Testis (tissue), 2 donors: ENCODE measurements at regions not wholly inside any gene's neighbourhood (a gene's known extent, or its start where the extent isn't known, plus 50 kb on each side); places are given as distances from the start of the nearest gene placed in this dataset.

Experiments
- DNase-seq: peaks from one replicate; pipeline ENCODE4 v3.0.0-alpha.2; 2019
- H3K27ac ChIP-seq, 2 donors: fragments of 200-600 bp; sonication (generic); one replicate each; pipeline ENCODE4 v1.5.1; 2019
- H3K27me3 ChIP-seq: fragments of 200-600 bp; sonication (generic); one replicate; pipeline ENCODE4 v1.5.1; 2019
- H3K36me3 ChIP-seq: fragments of 200-600 bp; sonication (generic); one replicate; pipeline ENCODE4 v1.5.1; 2017; ENCODE audit warnings: low read depth; ENCODE audit errors: missing control alignments
- H3K4me1 ChIP-seq: fragments of 200-600 bp; sonication (generic); one replicate; pipeline ENCODE4 v1.5.1; 2019
- H3K4me3 ChIP-seq, 2 donors: fragments of 200-600 bp; sonication (generic); one replicate each; pipeline ENCODE4 v1.5.1; 2017 to 2019
- H3K9me3 ChIP-seq: fragments of 200-600 bp; sonication (generic); one replicate; pipeline ENCODE4 v1.5.1; 2017
- POLR2A ChIP-seq: fragments of 450-650 bp; IDR thresholded peaks from one replicate; pipeline ENCODE4 v1.6.1; 2017; ENCODE audit warnings: antibody characterized with exemption, mild to moderate bottlenecking, moderate library complexity
- WGBS, 2 donors: methylation state at CpG; one replicate each; pipeline ENCODE4 v1.1.5; 2018; 5-methylcytosine and 5-hydroxymethylcytosine counted together
- intact Hi-C: fragments of 100-400 bp; cut with DNase I; formaldehyde crosslinking; loops from one replicate; pipeline ENCODE4 v1.15.1; 2023; ENCODE audit warnings: low total_unique reads
- TF ChIP-seq, protein P1 (sequence below), 3 experiments: fragments of 450-650 bp in 2 of 3; fragments of 200-600 bp in 1 of 3; sonication (generic) in 1 of 3; IDR thresholded peaks; one replicate each; pipeline ENCODE4 v1.5.1; 2016 to 2019; ENCODE audit warnings: antibody characterized with exemption in 3 of 3, mild to moderate bottlenecking in 2 of 3, moderate library complexity in 1 of 3

DNA sequence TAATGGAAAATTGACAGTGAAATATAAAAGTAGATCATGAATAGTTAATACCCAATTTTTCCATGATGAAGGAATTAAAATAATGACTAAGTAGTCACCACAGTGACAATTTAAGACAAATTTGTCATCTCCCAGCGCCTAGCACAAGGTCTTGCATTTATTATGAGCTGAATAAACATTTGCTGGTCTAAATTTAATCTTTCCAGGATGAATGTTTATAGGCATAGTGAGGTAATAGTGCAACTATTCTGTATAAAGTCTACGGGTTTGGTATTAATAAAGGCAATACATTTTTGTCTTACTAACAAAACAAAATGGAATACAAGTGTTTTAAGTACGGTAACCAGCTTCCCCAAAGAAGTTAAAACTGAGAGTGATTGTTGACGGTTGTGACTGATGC, 209.3 kb downstream of the CD47 start:
- no peak for DNase-seq
- H3K9me3 ChIP-seq, result no peaks in the 10 kb centered on the region
- intact Hi-C loops, result no loop called here
- no peaks in the 10 kb centered on the region for H3K4me1 ChIP-seq
- TF ChIP-seq, protein P1, sequence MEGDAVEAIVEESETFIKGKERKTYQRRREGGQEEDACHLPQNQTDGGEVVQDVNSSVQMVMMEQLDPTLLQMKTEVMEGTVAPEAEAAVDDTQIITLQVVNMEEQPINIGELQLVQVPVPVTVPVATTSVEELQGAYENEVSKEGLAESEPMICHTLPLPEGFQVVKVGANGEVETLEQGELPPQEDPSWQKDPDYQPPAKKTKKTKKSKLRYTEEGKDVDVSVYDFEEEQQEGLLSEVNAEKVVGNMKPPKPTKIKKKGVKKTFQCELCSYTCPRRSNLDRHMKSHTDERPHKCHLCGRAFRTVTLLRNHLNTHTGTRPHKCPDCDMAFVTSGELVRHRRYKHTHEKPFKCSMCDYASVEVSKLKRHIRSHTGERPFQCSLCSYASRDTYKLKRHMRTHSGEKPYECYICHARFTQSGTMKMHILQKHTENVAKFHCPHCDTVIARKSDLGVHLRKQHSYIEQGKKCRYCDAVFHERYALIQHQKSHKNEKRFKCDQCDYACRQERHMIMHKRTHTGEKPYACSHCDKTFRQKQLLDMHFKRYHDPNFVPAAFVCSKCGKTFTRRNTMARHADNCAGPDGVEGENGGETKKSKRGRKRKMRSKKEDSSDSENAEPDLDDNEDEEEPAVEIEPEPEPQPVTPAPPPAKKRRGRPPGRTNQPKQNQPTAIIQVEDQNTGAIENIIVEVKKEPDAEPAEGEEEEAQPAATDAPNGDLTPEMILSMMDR (IDR thresholded peaks at IDR 0.05), result no peak
- TF ChIP-seq POLR2A, result no peak
- no peaks in the 10 kb centered on the region for H3K36me3 ChIP-seq
- H3K27ac ChIP-seq, result no peak overlapping the region
- H3K4me3 ChIP-seq, result no peak overlapping the region
- H3K27me3 ChIP-seq, result no peaks in the 10 kb centered on the region
- 85 to 92% methylated on average over 4 of the region's 4 CpGs for WGBS, 2 donors

GRCh38 chr3:107880702-107881101, 210.1 kb downstream of the CD47 start:
- no peaks in the 10 kb centered on the region for H3K9me3 ChIP-seq
- no peak overlapping the region for H3K4me3 ChIP-seq
- WGBS, 2 donors, result 96 to 98% methylated on average over 4 of the region's 4 CpGs
- intact Hi-C loops, result no loop called here
- H3K27me3 ChIP-seq, result no peaks in the 10 kb centered on the region
- no peak overlapping the region for H3K27ac ChIP-seq
- no peak for DNase-seq
- TF ChIP-seq, protein P1 (IDR thresholded peaks at IDR 0.05), result no peak
- no peak for TF ChIP-seq POLR2A
- no peaks in the 10 kb centered on the region for H3K4me1 ChIP-seq
- no peaks in the 10 kb centered on the region for H3K36me3 ChIP-seq

DNA sequence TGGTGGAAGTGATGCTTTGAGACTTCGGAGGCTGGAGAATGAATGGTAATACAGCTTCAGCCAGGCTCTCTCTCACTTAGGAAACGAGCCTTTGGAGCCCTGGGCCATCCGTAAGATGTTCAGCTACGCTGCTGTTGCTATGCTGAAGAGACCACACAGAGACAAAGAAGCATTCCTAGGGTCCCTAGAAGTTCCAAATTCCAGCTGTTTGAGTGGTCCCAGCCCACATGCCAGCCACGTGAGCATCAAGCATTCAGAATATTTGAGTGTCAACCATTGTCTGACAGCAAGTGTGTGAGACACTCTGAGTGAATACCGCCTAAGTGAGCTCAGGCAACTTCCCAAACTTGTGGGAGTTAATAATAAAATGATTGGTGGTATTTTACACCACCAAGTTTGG, 212.9 kb downstream of the CD47 start:
- no peak for DNase-seq
- WGBS, 2 donors, result 85 to 86% methylated on average over 6 of the region's 6 CpGs
- TF ChIP-seq, protein P1 (IDR thresholded peaks at IDR 0.05), result no peak
- TF ChIP-seq POLR2A, result no peak
- Histone ChIP-seq H3K27ac (no peak overlapping the region), H3K4me1 (no peaks in the 10 kb centered on the region), H3K9me3 (no peaks in the 10 kb centered on the region), H3K36me3 (no peaks in the 10 kb centered on the region), H3K4me3 (no peak overlapping the region), H3K27me3 (no peaks in the 10 kb centered on the region)
- intact Hi-C loops, result no loop called here

DNA sequence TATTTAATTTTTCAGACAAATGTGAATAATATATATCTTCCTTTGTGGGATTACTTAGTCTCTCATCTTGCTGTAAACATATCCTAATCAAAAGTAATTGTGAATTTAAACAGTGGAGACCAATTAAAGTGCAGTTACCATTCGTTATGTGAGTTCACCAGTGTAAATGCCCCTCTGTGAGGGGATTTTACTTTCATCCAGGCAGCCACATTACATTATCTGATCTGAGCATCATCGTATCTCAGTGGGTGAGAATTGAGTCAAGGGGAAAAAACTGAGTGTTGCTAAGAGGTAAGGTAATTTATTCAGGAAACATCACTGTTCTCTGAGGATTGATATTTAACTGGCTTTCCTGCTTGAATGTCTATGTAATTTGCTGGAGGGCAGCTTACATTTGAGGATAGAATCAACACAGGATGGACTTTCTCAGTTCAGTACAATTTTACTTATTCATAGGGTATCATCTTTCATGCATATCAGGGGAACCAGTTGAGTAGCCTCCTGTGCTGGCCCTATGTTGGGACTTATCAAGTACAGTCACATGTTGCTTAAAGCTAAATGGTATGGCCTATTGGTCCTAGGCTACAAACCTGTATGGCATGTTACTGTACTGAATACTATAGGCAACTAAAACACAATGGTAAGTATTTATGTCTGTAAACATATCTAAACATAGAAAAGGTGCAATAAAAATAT, 219.7 kb downstream of the CD47 start:
- Histone ChIP-seq H3K36me3 (no peaks in the 10 kb centered on the region), H3K27ac (no peak overlapping the region), H3K27me3 (no peaks in the 10 kb centered on the region), H3K4me1 (no peaks in the 10 kb centered on the region), H3K9me3 (no peaks in the 10 kb centered on the region), H3K4me3 (no peak overlapping the region)
- intact Hi-C loops, result no loop called here
- no peak for DNase-seq
- 91 to 93% methylated on average over 2 of the region's 2 CpGs for WGBS, 2 donors
- no peak for TF ChIP-seq POLR2A
- TF ChIP-seq, protein P1 (IDR thresholded peaks at IDR 0.05), result no peak

- no peaks in the 10 kb centered on the region for H3K36me3 ChIP-seq
- DNase-seq, result no peak
- no peak overlapping the region for H3K27ac ChIP-seq
- intact Hi-C loops, result no loop called here
- H3K9me3 ChIP-seq, result no peaks in the 10 kb centered on the region
- H3K27me3 ChIP-seq, result no peaks in the 10 kb centered on the region
- WGBS, 2 donors, result 89 to 93% methylated on average over 1 of the region's 1 CpG
- TF ChIP-seq, protein P1 (IDR thresholded peaks at IDR 0.05), result no peak
- TF ChIP-seq POLR2A, result no peak
- no peaks in the 10 kb centered on the region for H3K4me1 ChIP-seq
- H3K4me3 ChIP-seq, result no peak overlapping the region
Observed at GRCh38 chr3:107870096-107870495, 220.7 kb downstream of the CD47 start.
